ENCODE measurements at regions not wholly inside any gene's neighbourhood (a gene's known extent, or its start where the extent isn't known, plus 50 kb on each side); places are given as distances from the start of the nearest gene placed in this dataset.

GRCh38 chr7:136166521-136166920, 189.4 kb upstream of the MTPN start:
- TF ChIP-seq CTCF (IDR thresholded peaks at IDR 0.05; ENCODE audit: unreplicated experiment), result no peak
- no peaks in the 10 kb centered on the region for H3K36me3 Mint-ChIP-seq (ENCODE audit: low read depth, unreplicated experiment)
- no peaks in the 10 kb centered on the region for H3K27me3 Mint-ChIP-seq (ENCODE audit: unreplicated experiment)
- H3K27ac Mint-ChIP-seq (ENCODE audit: unreplicated experiment), result no peak overlapping the region
- no peaks in the 10 kb centered on the region for H3K4me1 Mint-ChIP-seq (ENCODE audit: unreplicated experiment)
- DNase-seq (ENCODE audit: low spot score), result no peak
- H3K9me3 Mint-ChIP-seq (ENCODE audit: unreplicated experiment), result no peaks in the 10 kb centered on the region
- no peak overlapping the region for H3K4me3 Mint-ChIP-seq (ENCODE audit: unreplicated experiment)

- H3K27ac Mint-ChIP-seq (ENCODE audit: unreplicated experiment), result no peak overlapping the region
- H3K27me3 Mint-ChIP-seq (ENCODE audit: unreplicated experiment), result peaks cover 1% of the 10 kb centered on the region
- H3K4me1 Mint-ChIP-seq (ENCODE audit: unreplicated experiment), result no peaks in the 10 kb centered on the region
- DNase-seq (ENCODE audit: low spot score), result no peak
- TF ChIP-seq CTCF (IDR thresholded peaks at IDR 0.05; ENCODE audit: unreplicated experiment), result no peak
- H3K36me3 Mint-ChIP-seq (ENCODE audit: low read depth, unreplicated experiment), result no peaks in the 10 kb centered on the region
- H3K4me3 Mint-ChIP-seq (ENCODE audit: unreplicated experiment), result no peak overlapping the region
- no peaks in the 10 kb centered on the region for H3K9me3 Mint-ChIP-seq (ENCODE audit: unreplicated experiment)
Observed at GRCh38 chr7:136163340-136163801, 186.2 kb upstream of the MTPN start.

GRCh38 chr7:136150311-136150710, 173.2 kb upstream of the MTPN start:
- no peak overlapping the region for H3K27ac Mint-ChIP-seq (ENCODE audit: unreplicated experiment)
- peaks cover 1% of the 10 kb centered on the region for H3K27me3 Mint-ChIP-seq (ENCODE audit: unreplicated experiment)

GRCh38 chr7:136148920-136149319, 171.8 kb upstream of the MTPN start:
- Mint-ChIP-seq H3K27ac (ENCODE audit: unreplicated experiment) (no peak overlapping the region), H3K4me3 (ENCODE audit: unreplicated experiment) (no peak overlapping the region), H3K36me3 (ENCODE audit: low read depth, unreplicated experiment) (no peaks in the 10 kb centered on the region), H3K4me1 (ENCODE audit: unreplicated experiment) (no peaks in the 10 kb centered on the region), H3K9me3 (ENCODE audit: unreplicated experiment) (no peaks in the 10 kb centered on the region), H3K27me3 (ENCODE audit: unreplicated experiment) (peaks cover 1% of the 10 kb centered on the region)
- DNase-seq (ENCODE audit: low spot score), result no peak
- no peak for TF ChIP-seq CTCF (IDR thresholded peaks at IDR 0.05; ENCODE audit: unreplicated experiment)

More at GRCh38 chr7:136150311-136150710, 173.2 kb upstream of the MTPN start:
- TF ChIP-seq CTCF (IDR thresholded peaks at IDR 0.05; ENCODE audit: unreplicated experiment), result no peak
- no peak for DNase-seq (ENCODE audit: low spot score)
- Mint-ChIP-seq H3K4me3 (ENCODE audit: unreplicated experiment) (no peak overlapping the region), H3K4me1 (ENCODE audit: unreplicated experiment) (no peaks in the 10 kb centered on the region), H3K36me3 (ENCODE audit: low read depth, unreplicated experiment) (no peaks in the 10 kb centered on the region), H3K9me3 (ENCODE audit: unreplicated experiment) (no peaks in the 10 kb centered on the region)

- no peaks in the 10 kb centered on the region for H3K36me3 Mint-ChIP-seq (ENCODE audit: low read depth, unreplicated experiment)
- no peaks in the 10 kb centered on the region for H3K4me1 Mint-ChIP-seq (ENCODE audit: unreplicated experiment)
- peaks cover 2% of the 10 kb centered on the region for H3K27me3 Mint-ChIP-seq (ENCODE audit: unreplicated experiment)
- no peak overlapping the region for H3K4me3 Mint-ChIP-seq (ENCODE audit: unreplicated experiment)
- no peak for TF ChIP-seq CTCF (IDR thresholded peaks at IDR 0.05; ENCODE audit: unreplicated experiment)
- no peak overlapping the region for H3K27ac Mint-ChIP-seq (ENCODE audit: unreplicated experiment)
- no peaks in the 10 kb centered on the region for H3K9me3 Mint-ChIP-seq (ENCODE audit: unreplicated experiment)
- DNase-seq (ENCODE audit: low spot score), result no peak
Observed at GRCh38 chr7:136146925-136147324, 169.8 kb upstream of the MTPN start.
